Transverse colon (tissue), 4 donors: ENCODE measurements at regions not wholly inside any gene's neighbourhood (a gene's known extent, or its start where the extent isn't known, plus 50 kb on each side); places are given as distances from the start of the nearest gene placed in this dataset.

Source experiments
- POLR2A ChIP-seq: fragments of 450-650 bp; IDR thresholded peaks from one replicate; pipeline ENCODE4 v1.6.1; 2016; ENCODE audit warnings: antibody characterized with exemption, mild to moderate bottlenecking, moderate library complexity
- POLR2AphosphoS5 ChIP-seq, 3 donors: sonication (generic); formaldehyde crosslinking; IDR thresholded peaks; one replicate each; pipeline ENCODE4 v1.6.1; 2016; ENCODE audit warnings: antibody characterized with exemption in 3 of 3
- TF ChIP-seq, protein P1 (sequence below), 5 experiments: fragments of 200-600 bp in 3 of 5; fragments of 450-650 bp in 2 of 5; sonication (generic) in 3 of 5; IDR thresholded peaks; 1 replicate in 2 of 5; 2 replicates in 3 of 5; pipeline ENCODE4 v1.5.1; 2016 to 2017; ENCODE audit warnings: antibody characterized with exemption in 5 of 5, inconsistent platforms in 3 of 5, mild to moderate bottlenecking in 2 of 5, moderate library complexity in 1 of 5

DNA sequence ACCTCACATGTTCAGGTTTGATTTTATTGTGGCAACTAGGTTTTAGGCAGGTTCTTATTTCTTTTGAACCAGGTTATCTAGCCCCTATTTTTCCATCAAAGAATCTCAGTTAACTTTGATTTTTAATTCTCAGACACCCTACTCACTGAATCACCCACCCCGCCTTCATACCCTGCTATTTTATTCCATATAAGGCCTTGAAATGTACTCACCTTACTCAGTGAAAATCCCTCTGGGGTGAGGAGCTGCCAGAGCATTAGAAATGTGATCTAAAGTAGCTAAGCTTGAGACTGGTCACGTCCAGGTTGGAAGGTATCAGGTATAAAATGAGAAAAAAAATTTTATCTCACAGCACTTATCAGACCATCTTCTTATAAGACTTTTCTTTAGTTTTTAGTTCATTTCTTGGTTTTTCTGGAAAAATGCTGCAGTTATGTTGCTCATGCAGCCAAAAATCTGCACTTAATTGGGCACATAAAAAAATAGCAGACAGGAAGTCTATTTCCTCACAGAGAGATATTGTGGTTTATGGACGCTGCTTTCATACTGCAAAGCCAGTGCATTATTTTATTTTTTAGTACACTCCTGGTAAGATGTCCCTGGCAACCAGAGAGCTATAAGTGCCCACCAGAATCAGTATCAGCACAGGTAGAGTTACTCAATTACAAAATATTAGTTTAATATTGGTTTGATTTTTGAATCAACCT lies 101.5 kb upstream of the CCDC91 start:
- TF ChIP-seq, protein P1, sequence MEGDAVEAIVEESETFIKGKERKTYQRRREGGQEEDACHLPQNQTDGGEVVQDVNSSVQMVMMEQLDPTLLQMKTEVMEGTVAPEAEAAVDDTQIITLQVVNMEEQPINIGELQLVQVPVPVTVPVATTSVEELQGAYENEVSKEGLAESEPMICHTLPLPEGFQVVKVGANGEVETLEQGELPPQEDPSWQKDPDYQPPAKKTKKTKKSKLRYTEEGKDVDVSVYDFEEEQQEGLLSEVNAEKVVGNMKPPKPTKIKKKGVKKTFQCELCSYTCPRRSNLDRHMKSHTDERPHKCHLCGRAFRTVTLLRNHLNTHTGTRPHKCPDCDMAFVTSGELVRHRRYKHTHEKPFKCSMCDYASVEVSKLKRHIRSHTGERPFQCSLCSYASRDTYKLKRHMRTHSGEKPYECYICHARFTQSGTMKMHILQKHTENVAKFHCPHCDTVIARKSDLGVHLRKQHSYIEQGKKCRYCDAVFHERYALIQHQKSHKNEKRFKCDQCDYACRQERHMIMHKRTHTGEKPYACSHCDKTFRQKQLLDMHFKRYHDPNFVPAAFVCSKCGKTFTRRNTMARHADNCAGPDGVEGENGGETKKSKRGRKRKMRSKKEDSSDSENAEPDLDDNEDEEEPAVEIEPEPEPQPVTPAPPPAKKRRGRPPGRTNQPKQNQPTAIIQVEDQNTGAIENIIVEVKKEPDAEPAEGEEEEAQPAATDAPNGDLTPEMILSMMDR (IDR thresholded peaks at IDR 0.05): no peak
- no peak for TF ChIP-seq POLR2AphosphoS5 (IDR thresholded peaks at IDR 0.05)
- no peak for TF ChIP-seq POLR2A
